BLaER1 treated with 17β-estradiol and CSF1 and Interleukin-3, amounts not matched to agents 10 nM and 100 nM (cell line): ENCODE measurements at regions not wholly inside any gene's neighbourhood (a gene's known extent, or its start where the extent isn't known, plus 50 kb on each side); places are given as distances from the start of the nearest gene placed in this dataset.
A peak's percentile ranks its signal among the peaks of the same experiment; 100 is the strongest.

Experiments used
- H3K27ac ChIP-seq, 11 experiments: shearing (Covaris generic); formaldehyde crosslinking; 2 replicates each; pipeline ENCODE4 v1.8.1; 2022
- H3K27me3 ChIP-seq, 11 experiments: shearing (Covaris generic); formaldehyde crosslinking; 2 replicates each; pipeline ENCODE4 v1.8.1; 2022
- H3K36me3 ChIP-seq, 11 experiments: shearing (Covaris generic); formaldehyde crosslinking; 2 replicates each; pipeline ENCODE4 v1.8.1; 2022
- H3K4me1 ChIP-seq, 10 experiments: shearing (Covaris generic); formaldehyde crosslinking; 2 replicates each; pipeline ENCODE4 v1.8.1; 2022
- H3K4me2 ChIP-seq, 11 experiments: shearing (Covaris generic); formaldehyde crosslinking; 2 replicates each; pipeline ENCODE4 v1.8.1; 2022
- H3K4me3 ChIP-seq, 10 experiments: shearing (Covaris generic); formaldehyde crosslinking; 2 replicates each; pipeline ENCODE4 v1.8.1; 2022
- H3K9ac ChIP-seq, 11 experiments: shearing (Covaris generic); formaldehyde crosslinking; 2 replicates each; pipeline ENCODE4 v1.8.1; 2022
- H3K9me3 ChIP-seq, 11 experiments: shearing (Covaris generic); formaldehyde crosslinking; replicated peaks in 1 of 11; 2 replicates each; pipeline ENCODE4 v1.8.1; 2022
- H4K20me1 ChIP-seq, 11 experiments: shearing (Covaris generic); formaldehyde crosslinking; 2 replicates each; pipeline ENCODE4 v1.8.1; 2022
- Cebpa-rat ChIP-seq, 11 experiments: shearing (Covaris generic); IDR thresholded peaks; 2 replicates each; pipeline ENCODE4 v1.8.1; 2022

DNA sequence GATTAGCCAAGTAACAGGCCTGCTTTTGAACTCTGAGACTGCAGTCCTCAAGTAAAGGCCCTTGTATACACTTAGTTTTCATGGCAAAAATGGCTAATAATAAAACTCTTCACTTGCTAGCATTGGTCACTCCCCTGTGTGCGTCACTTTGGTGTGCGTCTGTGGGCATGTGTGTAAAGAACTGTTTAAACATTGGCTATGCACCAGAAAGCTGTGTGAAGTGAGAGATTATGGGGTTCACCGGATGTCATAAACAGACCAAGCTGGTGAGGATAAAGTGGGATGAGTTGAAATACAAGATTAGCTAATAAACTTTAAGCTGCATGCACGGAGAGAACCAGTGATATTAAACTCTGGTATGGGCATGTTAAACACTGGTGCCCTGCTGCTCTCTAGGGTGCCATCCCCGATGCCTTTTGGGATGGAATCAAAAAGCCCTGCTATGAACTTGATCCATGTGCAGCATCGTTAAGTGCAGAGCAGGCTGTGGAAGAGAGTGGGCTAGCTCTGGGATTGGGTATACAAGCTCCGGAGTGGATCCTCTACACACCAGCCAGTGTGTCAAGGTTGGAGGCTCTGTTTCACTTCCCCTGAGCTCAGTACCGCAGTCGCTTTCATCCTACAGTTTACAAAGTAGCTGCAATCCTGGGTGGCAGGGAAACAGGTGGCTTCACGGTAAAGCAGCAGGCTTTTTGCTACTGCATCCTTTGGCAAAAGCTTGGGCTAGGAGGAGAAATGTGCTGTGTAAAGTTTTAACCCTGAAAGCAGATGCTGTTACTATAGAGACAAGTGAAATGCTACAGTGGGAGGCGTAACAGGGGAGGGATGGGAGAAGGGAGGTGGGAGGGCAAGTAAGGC lies 108.3 kb upstream of the SLC4A4 start:
- Histone ChIP-seq H3K27ac (no peak overlapping the region), H4K20me1 (no peaks in the 10 kb centered on the region), H3K4me3 (no peak overlapping the region), H3K4me2 (no peak overlapping the region), H3K36me3 (no peaks in the 10 kb centered on the region), H3K27me3 (no peaks in the 10 kb centered on the region), H3K9ac (no peak overlapping the region), H3K9me3 (no peaks in the 10 kb centered on the region), H3K4me1 (peaks cover 0 to 9% (median 3%) of the 10 kb centered on the region in 10 experiments; a peak in 6 of 20 replicates)
- TF ChIP-seq Cebpa-rat (IDR thresholded peaks at IDR 0.05): no peak

DNA sequence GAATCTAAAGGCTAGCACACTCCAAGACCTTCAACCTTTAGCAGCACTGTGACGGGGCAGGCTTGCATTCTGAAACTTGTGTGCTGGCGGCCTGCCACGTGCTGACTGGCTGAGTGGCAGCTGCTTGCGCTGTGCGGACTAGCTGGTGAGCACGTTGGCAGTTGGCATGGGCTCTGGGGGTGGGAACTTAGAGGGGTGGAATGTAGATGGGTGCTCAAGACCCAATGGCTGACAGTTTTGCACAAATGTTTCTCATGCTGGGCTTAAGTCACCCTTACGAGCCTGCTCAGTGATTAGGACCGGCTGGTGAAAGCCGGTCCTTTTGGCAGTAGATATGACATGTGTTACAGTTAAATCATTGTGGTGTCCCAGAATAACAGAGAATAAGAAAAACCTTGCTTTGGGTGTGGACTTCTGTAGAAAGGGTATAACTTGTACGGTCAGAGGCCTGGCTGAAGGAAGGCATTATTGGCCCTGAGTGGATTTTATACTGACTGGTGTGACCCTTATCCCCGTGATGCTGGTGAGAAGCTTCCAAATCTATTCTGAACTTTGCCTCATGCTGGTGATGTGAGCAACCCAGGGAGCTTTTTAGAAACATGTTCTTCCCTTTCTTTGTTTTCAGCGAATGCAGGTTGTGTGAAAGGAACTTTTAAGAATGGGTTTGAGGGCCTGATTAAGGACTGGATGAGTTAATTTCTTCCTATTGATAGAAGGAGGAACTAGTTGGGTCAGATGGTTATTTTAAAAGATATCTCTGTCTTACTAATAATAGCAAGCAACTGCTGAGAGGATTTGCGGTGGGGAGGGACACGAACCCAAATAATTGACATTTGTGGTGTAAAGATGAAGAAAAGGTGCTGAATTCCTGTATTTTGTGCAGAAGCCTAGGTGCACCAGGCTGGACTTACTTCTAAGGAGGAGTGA lies 107.4 kb upstream of the SLC4A4 start:
- H3K9me3 ChIP-seq: no peaks in the 10 kb centered on the region
- no peak for TF ChIP-seq Cebpa-rat (IDR thresholded peaks at IDR 0.05)
- no peak overlapping the region for H3K9ac ChIP-seq
- peak overlapping the region in 4 of 11 experiments; percentile 14 to 27 (median 21); a peak in 4 of 22 replicates for H3K4me2 ChIP-seq
- H3K4me1 ChIP-seq: peaks cover 0 to 9% (median 3%) of the 10 kb centered on the region in 10 experiments; a peak in 6 of 20 replicates
- H3K4me3 ChIP-seq: no peak overlapping the region
- no peaks in the 10 kb centered on the region for H4K20me1 ChIP-seq
- no peaks in the 10 kb centered on the region for H3K27me3 ChIP-seq
- no peak overlapping the region for H3K27ac ChIP-seq
- no peaks in the 10 kb centered on the region for H3K36me3 ChIP-seq

DNA sequence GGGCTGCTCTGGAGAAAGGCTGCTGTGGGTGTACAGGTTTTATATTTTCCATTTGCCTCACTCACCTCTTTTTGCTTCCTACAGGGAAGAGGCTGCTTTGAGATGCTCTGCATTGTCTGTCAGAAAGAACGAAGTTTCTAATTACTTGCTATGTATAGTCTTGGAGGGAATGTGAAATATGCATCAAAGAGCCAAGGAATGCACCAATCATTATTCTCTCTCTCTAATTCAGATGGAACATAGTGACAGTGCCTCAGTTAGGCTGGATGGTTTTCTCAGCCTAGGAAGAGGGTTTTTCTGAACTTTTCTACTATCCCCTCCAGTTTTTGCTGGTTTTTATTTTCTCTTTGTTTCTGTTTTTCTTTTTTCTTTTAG lies 106.8 kb upstream of the SLC4A4 start:
- no peak overlapping the region for H3K27ac ChIP-seq
- no peaks in the 10 kb centered on the region for H3K9me3 ChIP-seq
- TF ChIP-seq Cebpa-rat (IDR thresholded peaks at IDR 0.05): no peak
- peak overlapping the region in 4 of 11 experiments; percentile 14 to 27 (median 21); a peak in 4 of 22 replicates for H3K4me2 ChIP-seq
- H3K36me3 ChIP-seq: no peaks in the 10 kb centered on the region
- H3K4me1 ChIP-seq: peaks cover 0 to 9% (median 3%) of the 10 kb centered on the region in 10 experiments; a peak in 6 of 20 replicates
- no peaks in the 10 kb centered on the region for H3K27me3 ChIP-seq
- no peak overlapping the region for H3K9ac ChIP-seq
- H3K4me3 ChIP-seq: no peak overlapping the region
- no peaks in the 10 kb centered on the region for H4K20me1 ChIP-seq

DNA sequence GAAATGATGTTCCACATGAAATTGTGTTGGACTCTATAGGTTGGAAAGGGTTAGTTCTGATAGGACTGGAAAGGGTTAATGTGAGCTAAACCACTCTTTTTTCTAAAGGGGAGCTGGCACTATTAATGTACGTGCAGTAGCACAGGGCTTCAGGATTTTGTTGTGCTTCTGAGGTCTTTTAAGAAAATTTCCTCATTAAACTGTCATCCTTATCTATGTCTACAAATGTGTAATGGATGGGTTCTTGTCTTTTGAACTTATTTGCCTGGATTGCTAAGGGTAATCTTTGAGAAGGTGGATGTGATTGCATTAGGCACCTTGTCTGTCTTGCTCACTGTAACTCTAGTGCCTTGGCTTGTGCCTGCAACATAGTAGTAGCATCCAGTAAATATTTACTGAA lies 106.0 kb upstream of the SLC4A4 start:
- H3K36me3 ChIP-seq: no peaks in the 10 kb centered on the region
- no peak for TF ChIP-seq Cebpa-rat (IDR thresholded peaks at IDR 0.05)
- no peak overlapping the region for H3K4me2 ChIP-seq
- no peaks in the 10 kb centered on the region for H3K27me3 ChIP-seq
- H4K20me1 ChIP-seq: no peaks in the 10 kb centered on the region
- no peaks in the 10 kb centered on the region for H3K9me3 ChIP-seq
- H3K9ac ChIP-seq: no peak overlapping the region
- no peak overlapping the region for H3K4me3 ChIP-seq
- no peak overlapping the region for H3K27ac ChIP-seq
- H3K4me1 ChIP-seq: peaks cover 0 to 9% (median 3%) of the 10 kb centered on the region in 10 experiments; a peak in 6 of 20 replicates

DNA sequence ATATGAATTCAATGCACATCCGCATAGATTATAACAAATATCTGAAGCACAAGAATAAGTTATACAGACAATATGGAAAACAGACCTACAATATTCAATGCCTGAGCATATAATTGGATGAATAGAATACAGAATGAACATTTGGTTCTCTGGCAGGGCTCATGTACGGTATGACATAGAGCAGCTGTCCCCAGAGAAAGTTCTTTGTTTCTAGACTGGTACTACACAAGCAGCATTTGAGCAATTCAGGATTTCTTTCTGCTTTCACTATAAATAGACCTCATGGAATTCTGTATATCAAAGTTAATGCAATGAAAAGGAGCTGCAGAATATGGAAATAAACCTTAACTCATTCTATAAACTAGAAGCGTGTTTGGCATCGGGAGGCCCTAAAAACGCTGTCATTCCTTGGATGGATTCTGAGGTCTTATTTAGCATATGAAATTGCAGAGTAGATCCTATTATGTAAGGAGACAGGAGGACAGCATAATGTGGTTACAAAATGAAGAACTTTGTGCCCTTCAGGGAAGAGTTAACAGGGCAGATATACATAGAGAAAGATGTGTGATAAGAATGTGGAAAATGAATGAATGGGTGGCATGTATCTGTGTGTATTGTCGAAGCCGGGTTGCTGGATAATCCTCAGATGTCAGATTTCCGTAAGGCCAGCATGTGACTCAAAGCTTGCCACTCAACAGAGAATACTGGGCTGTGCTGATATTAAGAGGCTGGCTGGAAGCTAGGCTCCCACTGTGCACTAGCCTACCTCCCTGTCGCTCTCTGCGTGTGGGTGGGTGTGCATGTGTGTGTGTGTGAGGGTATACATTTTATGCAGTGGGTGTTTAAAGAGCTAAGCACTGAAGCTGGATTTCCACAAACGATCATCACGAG lies 103.3 kb upstream of the SLC4A4 start:
- no peaks in the 10 kb centered on the region for H3K9me3 ChIP-seq
- H3K36me3 ChIP-seq: no peaks in the 10 kb centered on the region
- no peak overlapping the region for H3K9ac ChIP-seq
- no peaks in the 10 kb centered on the region for H3K27me3 ChIP-seq
- no peak for TF ChIP-seq Cebpa-rat (IDR thresholded peaks at IDR 0.05)
- H3K4me3 ChIP-seq: no peak overlapping the region
- no peak overlapping the region for H3K4me2 ChIP-seq
- no peaks in the 10 kb centered on the region for H4K20me1 ChIP-seq
- H3K27ac ChIP-seq: no peak overlapping the region
- peaks cover 0 to 9% (median 3%) of the 10 kb centered on the region in 10 experiments; a peak in 6 of 20 replicates for H3K4me1 ChIP-seq

DNA sequence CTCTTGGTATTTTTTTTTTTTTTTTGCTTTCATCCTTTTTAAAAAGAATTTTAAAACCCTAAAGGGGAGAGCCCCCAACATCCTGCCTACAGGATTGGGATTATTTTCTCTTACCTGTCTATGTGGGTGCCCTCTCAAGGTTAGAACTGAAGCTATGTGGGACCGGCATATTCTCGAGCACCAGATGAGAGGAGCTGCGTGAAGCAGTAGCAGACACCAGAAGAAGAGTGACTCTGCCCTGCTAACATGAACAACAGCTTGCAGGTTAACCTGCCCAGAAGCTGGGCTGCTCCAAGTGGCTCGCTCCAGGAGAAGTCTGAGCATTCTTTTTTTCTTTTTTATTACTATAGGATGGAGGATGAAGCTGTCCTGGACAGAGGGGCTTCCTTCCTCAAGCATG lies 102.6 kb upstream of the SLC4A4 start:
- Histone ChIP-seq H3K4me1 (peaks cover 0 to 9% (median 3%) of the 10 kb centered on the region in 10 experiments; a peak in 6 of 20 replicates), H3K9ac (no peak overlapping the region), H3K27me3 (no peaks in the 10 kb centered on the region), H4K20me1 (no peaks in the 10 kb centered on the region), H3K9me3 (no peaks in the 10 kb centered on the region), H3K36me3 (no peaks in the 10 kb centered on the region), H3K4me3 (no peak overlapping the region), H3K4me2 (no peak overlapping the region), H3K27ac (no peak overlapping the region)
- TF ChIP-seq Cebpa-rat (IDR thresholded peaks at IDR 0.05): no peak

DNA sequence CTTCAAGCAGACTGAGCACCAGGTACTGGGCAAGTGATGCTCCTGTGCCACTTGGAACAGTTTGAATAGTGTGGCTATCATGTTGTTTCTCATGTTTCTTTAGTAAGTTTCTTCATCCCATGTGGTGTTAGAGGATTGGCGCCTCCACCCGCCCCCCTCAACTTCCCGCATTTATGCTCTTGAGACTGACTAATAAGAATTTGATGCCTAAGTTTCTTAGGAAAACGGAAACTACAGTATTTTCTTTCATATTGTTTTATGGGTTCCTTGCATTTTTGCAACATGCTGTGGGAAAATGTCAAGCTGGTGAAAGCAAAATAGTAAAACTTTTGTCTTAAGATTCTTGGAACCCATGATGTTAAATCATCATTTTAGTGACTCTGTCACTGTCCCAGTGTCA lies 101.2 kb upstream of the SLC4A4 start:
- H3K4me3 ChIP-seq: no peak overlapping the region
- no peak overlapping the region for H3K27ac ChIP-seq
- H4K20me1 ChIP-seq: no peaks in the 10 kb centered on the region
- peaks cover 0 to under 1% (median 0%) of the 10 kb centered on the region in 10 experiments; a peak in 1 of 20 replicates for H3K4me1 ChIP-seq
- TF ChIP-seq Cebpa-rat (IDR thresholded peaks at IDR 0.05): no peak
- no peak overlapping the region for H3K9ac ChIP-seq
- H3K9me3 ChIP-seq: no peaks in the 10 kb centered on the region
- H3K36me3 ChIP-seq: no peaks in the 10 kb centered on the region
- H3K4me2 ChIP-seq: no peak overlapping the region
- no peaks in the 10 kb centered on the region for H3K27me3 ChIP-seq

DNA sequence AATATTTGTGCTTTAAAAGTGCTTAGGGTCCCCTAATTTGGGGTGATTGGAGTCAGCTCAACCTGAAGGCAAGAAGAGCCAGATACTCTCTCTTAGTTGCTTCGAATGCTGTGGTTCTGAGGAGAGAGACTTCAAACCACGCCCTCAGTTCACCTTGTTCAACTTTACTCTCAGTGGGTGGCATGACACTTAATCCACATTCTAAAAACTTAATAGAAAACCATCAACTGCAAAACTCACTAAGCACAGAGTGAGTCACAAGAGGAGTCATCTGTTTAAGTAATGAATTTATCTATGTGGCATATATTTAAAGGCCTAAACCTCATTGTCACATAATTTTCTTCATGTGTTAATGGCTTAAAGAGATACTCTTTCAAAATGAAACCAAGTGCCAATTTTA lies 99.5 kb upstream of the SLC4A4 start:
- peaks cover 0 to 5% (median 0%) of the 10 kb centered on the region in 10 experiments; a peak in 3 of 20 replicates for H3K4me1 ChIP-seq
- H3K9ac ChIP-seq: no peak overlapping the region
- H3K4me2 ChIP-seq: no peak overlapping the region
- no peaks in the 10 kb centered on the region for H3K36me3 ChIP-seq
- H3K27me3 ChIP-seq: no peaks in the 10 kb centered on the region
- no peaks in the 10 kb centered on the region for H4K20me1 ChIP-seq
- H3K9me3 ChIP-seq: no peaks in the 10 kb centered on the region
- TF ChIP-seq Cebpa-rat (IDR thresholded peaks at IDR 0.05): no peak
- H3K27ac ChIP-seq: no peak overlapping the region
- no peak overlapping the region for H3K4me3 ChIP-seq
